Lower lobe of right lung (tissue), 2 donors: ENCODE measurements at regions not wholly inside any gene's neighbourhood (a gene's known extent, or its start where the extent isn't known, plus 50 kb on each side); places are given as distances from the start of the nearest gene placed in this dataset.

Experiments used
- ATAC-seq, 2 donors: fragments of 200-7000 bp; cut with Tn5 transposase; one replicate each; pipeline ENCODE4 v1.9.1; 2020 to 2022; ENCODE audit warnings: mild to moderate bottlenecking in 2 of 2, moderate library complexity in 2 of 2
- DNase-seq: peaks from one replicate; pipeline ENCODE4 v3.0.0-alpha.2; 2020
- H3K27ac ChIP-seq: fragments of 200-600 bp; one replicate; pipeline ENCODE4 v1.8.0; 2022
- H3K27me3 ChIP-seq: fragments of 200-600 bp; one replicate; pipeline ENCODE4 v1.8.0; 2022; ENCODE audit warnings: low read depth
- H3K36me3 ChIP-seq: fragments of 200-600 bp; one replicate; pipeline ENCODE4 v1.8.0; 2022; ENCODE audit warnings: mild to moderate bottlenecking
- H3K4me1 ChIP-seq: fragments of 200-600 bp; one replicate; pipeline ENCODE4 v1.8.0; 2022
- H3K4me3 ChIP-seq: fragments of 200-600 bp; one replicate; pipeline ENCODE4 v1.8.0; 2022; ENCODE audit warnings: mild to moderate bottlenecking
- H3K9me3 ChIP-seq: fragments of 200-600 bp; one replicate; pipeline ENCODE4 v1.8.0; 2022
- intact Hi-C: fragments of 100-400 bp; cut with DNase I; formaldehyde crosslinking; loops from one replicate; pipeline ENCODE4 v1.11.0; 2022
- TF ChIP-seq, protein P1 (sequence below): fragments of 200-600 bp; IDR thresholded peaks from one replicate; pipeline ENCODE4 v1.8.0; 2022; ENCODE audit warnings: antibody characterized with exemption, mild to moderate bottlenecking
- donor health status: DM: no; HTN: yes; CAD: no; lungs with severe emphysema.

DNA sequence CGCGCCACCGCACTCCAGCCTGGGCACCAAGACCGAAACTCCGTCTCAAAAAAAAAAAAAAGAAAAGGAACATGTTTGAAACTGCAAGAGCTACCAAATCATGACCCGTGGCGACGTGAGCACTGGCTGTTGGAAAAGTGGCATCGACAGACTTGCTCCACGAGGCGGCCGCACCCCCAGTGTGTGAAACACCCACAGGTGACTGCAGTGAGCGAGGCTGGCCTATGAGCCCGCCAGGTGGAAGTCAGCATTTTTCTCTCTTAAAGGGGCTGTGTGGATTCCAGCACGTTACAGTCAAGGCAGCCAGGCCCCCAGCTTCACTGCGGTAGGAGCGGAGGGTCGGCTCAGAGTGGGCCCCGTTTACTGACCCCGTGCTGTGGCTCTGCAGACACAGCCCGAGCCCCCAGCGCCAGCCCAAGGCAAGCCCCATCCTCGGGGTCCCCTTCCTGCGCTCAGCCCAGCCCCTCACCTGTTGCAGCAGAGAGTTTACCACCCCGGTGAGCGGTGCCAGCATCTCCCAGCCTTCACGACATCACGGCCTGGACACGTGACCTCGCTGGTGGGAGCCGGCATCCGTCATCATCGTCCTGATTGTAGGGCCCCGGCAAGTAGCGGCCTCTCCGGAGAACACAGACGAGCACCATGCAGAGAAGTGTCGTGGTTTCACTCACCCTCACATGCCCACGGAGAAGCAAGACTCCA is 54.3 kb upstream of the FBRSL1 start:
- DNase-seq (no peak), ATAC-seq (no peak)
- H3K36me3 ChIP-seq = no peaks in the 10 kb centered on the region
- TF ChIP-seq, protein P1, sequence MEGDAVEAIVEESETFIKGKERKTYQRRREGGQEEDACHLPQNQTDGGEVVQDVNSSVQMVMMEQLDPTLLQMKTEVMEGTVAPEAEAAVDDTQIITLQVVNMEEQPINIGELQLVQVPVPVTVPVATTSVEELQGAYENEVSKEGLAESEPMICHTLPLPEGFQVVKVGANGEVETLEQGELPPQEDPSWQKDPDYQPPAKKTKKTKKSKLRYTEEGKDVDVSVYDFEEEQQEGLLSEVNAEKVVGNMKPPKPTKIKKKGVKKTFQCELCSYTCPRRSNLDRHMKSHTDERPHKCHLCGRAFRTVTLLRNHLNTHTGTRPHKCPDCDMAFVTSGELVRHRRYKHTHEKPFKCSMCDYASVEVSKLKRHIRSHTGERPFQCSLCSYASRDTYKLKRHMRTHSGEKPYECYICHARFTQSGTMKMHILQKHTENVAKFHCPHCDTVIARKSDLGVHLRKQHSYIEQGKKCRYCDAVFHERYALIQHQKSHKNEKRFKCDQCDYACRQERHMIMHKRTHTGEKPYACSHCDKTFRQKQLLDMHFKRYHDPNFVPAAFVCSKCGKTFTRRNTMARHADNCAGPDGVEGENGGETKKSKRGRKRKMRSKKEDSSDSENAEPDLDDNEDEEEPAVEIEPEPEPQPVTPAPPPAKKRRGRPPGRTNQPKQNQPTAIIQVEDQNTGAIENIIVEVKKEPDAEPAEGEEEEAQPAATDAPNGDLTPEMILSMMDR = no peak
- no peak overlapping the region for H3K27ac ChIP-seq
- intact Hi-C loops = no loop called here
- H3K27me3 ChIP-seq = peaks cover 28% of the 10 kb centered on the region
- H3K4me1 ChIP-seq = peaks cover 9% of the 10 kb centered on the region
- H3K9me3 ChIP-seq = no peaks in the 10 kb centered on the region
- no peak overlapping the region for H3K4me3 ChIP-seq

DNA sequence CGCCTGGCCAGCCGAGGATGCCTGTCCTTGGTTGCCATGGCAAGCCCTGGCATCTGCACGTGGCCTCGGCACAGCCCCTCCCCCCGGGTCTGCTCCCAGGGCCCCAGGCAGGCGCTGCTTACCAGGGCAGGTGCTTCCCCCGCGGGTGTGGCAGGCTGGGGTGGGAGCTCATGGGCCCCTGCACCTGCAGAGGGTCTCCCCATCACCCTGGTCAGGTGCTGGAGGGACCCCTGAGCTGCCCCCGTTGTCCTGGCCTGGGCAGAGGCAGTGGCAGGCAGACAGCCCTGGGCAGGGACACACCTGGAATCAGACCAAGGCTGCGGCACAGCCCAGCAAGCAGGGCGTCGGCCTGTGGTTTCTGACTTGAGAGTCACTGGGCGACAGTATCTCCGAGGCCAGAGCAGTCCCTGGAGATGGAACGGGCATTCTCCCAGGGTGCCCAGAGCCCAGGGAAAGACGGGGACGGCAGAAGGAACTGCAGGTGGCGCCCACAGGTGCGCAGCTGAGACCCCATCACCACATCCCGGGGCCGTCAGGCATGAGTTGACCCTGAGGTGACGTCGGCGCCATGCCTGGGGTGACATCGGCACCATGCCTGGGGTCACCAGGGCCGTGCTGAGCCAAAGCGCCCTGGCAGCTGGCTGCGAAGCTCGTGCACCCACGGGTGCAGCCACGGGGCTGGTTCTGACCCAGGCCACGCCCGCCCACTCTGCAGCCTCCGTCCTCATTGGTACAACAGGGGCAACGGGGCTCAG is 56.1 kb upstream of the FBRSL1 start:
- no peak for ATAC-seq

DNA sequence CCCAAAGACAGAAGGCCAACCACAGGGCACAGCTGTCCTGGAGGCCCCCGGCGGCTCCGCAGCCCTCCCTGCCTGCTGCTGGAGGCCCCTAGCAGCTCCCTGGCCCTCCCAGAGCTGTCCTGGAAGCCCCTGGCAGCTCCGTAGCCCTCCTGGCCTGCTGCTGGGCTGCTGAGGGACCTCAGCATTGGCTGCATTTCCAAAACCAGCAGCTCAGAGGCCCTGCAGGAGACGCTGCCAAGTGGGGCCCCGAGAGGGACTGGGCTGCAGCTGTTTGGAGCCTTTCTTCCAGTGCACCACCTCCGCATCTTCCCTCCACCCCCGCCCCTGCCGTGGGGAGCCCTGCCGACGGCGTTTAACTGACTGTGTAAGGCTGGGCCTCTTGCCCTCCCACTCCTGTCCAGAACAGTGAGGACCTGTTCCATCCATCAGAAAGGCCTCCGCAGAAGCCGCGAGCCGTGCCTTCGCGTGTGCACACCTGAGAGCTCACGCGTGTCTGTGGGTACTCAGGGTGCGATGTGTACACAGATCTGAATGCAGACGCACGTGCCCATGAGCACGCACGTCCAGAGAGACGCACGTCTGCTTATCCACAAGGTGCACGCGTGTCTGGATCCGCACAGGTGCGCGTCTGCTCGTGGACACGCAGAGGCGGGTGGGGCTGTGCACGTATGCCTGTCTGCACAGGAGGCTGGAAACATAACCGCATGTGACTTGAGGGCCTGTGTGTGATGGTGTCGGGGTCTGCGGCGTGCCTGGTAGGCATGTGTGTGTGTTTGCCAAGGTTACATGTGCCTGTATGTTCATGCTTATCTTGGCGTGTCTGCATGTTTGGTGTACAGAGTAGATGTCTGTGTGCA is 57.0 kb upstream of the FBRSL1 start:
- intact Hi-C loops = no loop called here
- H3K27ac ChIP-seq = no peak overlapping the region
- ATAC-seq (no peak), DNase-seq (no peak)
- no peaks in the 10 kb centered on the region for H3K36me3 ChIP-seq
- H3K4me1 ChIP-seq = peaks cover 29% of the 10 kb centered on the region
- no peak overlapping the region for H3K4me3 ChIP-seq
- peaks cover 33% of the 10 kb centered on the region for H3K27me3 ChIP-seq
- TF ChIP-seq, protein P1 = no peak
- no peaks in the 10 kb centered on the region for H3K9me3 ChIP-seq

More for the DNA sequence above, 56.1 kb upstream of the FBRSL1 start:
- TF ChIP-seq, protein P1 = no peak
- H3K27ac ChIP-seq = no peak overlapping the region
- no peaks in the 10 kb centered on the region for H3K9me3 ChIP-seq
- H3K4me1 ChIP-seq = peaks cover 26% of the 10 kb centered on the region
- intact Hi-C loops = no loop called here
- H3K27me3 ChIP-seq = peaks cover 28% of the 10 kb centered on the region
- DNase-seq = no peak
- H3K36me3 ChIP-seq = no peaks in the 10 kb centered on the region
- no peak overlapping the region for H3K4me3 ChIP-seq

DNA sequence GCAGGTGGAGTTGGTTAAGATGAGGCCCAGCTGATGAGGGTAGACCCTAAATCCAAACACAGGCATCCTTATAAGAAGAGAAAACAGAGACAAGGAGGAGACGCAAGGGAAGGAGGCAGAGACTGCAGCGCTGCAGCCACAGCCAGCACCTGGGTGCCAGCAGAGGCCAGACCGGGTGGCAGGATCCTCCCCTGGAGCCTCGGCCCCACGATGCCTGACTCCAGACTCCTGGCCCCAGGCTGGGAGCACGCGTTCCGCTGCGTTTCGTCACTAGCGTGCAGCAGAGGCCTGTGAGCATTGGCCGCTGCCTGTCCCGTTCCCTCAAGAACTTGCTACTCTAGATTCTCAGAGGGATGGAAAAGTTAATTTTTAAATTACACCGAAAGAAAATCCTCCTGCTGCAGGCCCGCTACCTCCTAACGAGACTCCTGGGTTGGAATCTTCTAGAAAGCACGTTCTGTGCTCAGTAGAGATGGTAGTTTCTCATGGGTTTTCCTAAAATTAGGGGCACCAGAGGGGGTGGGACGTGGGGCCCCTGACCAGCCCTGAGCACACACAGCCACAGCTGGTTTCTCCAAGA is 57.7 kb upstream of the FBRSL1 start:
- Histone ChIP-seq H3K9me3 (no peaks in the 10 kb centered on the region), H3K4me3 (no peak overlapping the region), H3K27me3 (peaks cover 33% of the 10 kb centered on the region), H3K4me1 (peaks cover 24% of the 10 kb centered on the region), H3K27ac (no peak overlapping the region), H3K36me3 (no peaks in the 10 kb centered on the region)
- ATAC-seq (no peak), DNase-seq (no peak)
- TF ChIP-seq, protein P1 = no peak
- intact Hi-C loops = no loop called here
